ENCODE measurements at regions not wholly inside any gene's neighbourhood (a gene's known extent, or its start where the extent isn't known, plus 50 kb on each side); places are given as distances from the start of the nearest gene placed in this dataset.
"Not testable (repeated sequence)": the region's sequence is repeated elsewhere in the genome, so short reads cannot be mapped to it uniquely, and the experiment has no call there.

DNA sequence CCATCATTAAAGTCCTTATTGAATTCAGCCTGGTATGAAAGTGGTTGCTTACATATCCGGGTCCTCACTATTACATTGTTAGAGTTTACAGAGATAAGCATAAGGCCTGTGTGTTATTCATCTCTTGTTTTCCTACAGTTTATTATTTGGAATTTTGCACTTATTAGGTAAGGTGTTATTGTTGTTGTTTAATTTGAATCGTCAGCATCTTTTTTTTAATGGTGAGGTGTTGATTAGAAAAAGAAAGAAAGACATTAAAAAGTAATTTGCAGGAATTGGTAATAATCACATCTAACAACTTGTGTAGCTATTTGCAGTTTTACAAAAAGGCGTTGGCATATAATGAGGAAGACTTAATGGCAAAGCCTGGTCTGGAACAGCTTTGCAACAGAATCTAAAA is 158.6 kb downstream of the SAMD5 start:
- no peak for DNase-seq (ENCODE audit: low read depth in 3 of 3)

DNA sequence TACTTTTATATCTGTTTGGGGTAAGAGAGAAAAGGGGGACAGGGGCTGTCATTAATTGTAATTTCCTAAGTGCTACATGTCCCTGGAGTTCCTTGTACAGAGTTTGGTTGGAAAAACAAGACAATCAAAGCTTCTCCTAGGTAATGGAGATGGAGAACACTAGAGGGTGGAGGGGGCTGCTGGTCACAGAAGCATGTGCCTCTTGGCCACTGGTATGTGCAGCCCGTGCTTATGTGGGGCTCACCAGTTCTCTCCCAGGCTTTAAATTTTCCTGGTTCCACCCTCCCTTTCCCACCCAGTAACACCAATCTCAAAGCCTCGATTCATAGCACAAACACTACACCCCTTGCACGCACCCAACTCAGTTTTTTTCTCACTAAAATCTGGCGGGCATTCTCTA is 165.6 kb downstream of the SAMD5 start:
- no peak for DNase-seq (ENCODE audit: low read depth in 3 of 3)

DNA sequence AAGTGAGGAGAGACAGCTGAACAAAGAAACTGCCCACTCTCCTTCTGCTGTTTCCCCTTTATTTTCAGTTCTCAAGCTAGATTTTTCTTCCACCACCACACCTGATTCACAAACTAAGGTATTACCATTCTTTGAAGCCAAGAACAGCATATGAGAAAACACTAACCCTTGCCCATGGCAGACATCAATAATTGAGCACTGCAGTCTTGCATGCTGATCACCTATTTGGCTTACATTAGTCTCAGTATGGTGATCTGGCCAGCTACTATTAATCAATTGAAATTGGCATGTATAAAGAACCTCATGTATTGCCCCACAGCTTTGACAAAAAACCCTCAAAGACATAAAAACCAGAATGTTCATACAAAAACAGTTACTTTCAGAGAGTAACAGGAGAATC is 166.3 kb downstream of the SAMD5 start:
- no peak for DNase-seq (ENCODE audit: low read depth in 3 of 3)

DNA sequence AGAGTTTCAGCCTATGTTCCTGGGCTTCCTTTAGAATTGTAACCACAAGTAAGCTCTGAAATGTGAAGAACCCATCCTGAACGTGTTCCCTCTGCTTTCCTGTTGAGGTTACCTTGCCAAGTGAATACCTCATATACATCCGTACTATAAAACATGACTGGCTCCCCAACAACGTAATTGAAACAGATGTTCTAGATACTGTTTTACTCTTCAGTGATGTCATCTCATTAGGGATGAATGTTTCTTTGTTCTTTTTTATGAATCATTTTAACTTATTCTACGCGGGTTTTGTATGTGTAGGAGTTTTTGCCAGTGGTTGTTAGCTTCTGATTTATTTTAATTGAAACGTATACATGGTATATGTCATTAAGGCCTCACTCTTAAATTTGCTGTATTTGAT is 166.8 kb downstream of the SAMD5 start:
- no peak for DNase-seq (ENCODE audit: low read depth in 3 of 3)

DNA sequence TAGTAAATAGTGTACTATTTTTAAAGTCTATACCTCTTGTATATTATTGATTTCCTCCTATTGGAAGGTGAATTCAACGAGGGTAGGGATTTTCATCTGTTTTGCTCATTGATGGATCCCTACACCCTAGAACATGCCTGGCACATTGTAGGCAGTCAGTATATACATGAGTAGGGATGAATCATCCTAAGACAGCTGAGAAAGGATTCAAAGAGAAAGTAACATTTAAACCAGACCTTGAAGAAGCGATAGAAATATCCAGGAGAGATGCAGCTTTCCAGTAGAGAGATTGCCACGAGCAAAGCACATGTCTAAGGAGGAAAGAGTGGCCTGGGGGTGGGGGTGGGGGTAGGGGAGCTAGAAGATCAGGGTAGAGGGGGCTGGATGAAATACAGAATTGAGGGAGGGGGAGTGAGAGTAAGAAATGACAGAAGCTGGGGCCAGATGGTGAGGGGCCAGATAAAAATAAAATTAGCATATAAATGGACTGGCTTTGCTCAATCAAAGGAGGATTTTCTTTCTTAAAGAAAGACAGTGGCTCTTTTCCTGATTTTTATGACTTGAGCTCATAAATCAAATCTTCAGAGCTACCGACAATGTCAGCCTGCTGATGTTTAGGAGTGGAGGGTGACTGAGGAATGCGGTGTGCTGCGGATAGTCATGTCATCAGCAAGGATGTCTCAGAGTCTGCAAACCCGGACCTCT is 168.2 kb downstream of the SAMD5 start:
- DNase-seq (ENCODE audit: low read depth in 3 of 3), result no peak

DNA sequence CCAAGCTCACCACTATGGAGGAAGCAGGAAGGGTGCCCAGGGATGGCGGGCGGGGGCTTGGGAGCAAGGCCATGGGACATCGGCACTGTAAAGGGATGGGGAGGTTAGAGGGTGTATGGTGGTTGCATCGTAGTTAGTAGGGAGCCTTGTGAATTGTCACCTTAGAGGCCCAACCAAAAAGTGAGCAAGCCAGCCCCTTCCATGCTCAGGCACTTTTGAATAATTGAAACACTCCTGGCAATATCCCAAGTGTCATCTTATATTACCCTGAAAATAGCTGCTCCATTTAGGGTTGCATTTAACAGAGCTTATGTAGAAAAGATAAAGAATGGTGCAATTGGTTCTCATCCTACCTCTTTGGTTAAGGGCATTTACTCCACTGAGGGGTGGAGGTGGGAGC is 169.2 kb downstream of the SAMD5 start:
- DNase-seq (ENCODE audit: low read depth in 3 of 3), result no peak

DNA sequence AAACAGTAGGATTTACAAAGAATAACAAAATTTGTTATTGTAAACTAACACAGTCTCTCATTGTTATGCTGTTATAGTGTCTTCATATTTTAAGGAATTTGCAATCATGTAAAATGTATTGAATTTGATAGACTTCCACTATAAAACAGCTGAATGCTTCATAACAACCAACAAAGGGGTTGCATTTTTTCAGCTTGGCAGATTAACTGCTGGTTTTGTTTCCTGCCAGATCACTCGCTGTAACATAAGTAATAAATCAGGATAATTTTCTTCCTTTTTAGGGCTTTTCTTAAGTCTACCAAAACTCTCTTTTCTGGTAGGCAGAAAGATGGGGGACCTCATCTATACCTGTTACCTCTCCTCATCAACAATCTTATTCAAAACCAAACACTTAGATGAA is 169.8 kb downstream of the SAMD5 start:
- DNase-seq (ENCODE audit: low read depth in 3 of 3), result no peak

DNA sequence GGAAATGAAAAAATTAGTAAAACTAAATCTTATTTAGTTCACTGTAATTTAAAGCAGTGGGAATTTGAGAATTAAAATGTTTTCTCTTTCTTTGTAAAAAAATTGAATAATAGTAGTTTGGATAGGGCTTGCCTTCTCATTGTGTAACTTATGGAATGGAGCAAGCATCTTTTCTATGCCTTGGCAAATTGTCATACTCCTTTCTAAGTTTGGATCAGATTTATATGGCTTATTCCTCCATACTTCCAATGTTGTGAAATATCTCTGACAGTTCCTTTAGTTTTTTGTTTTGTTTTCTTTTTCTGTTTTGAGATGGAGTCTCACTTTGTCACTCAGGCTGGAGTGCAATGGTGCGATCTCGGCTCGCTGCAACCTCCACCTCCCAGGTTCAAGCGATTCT is 176.4 kb downstream of the SAMD5 start:
- DNase-seq (ENCODE audit: low read depth in 3 of 3), result no peak

DNA sequence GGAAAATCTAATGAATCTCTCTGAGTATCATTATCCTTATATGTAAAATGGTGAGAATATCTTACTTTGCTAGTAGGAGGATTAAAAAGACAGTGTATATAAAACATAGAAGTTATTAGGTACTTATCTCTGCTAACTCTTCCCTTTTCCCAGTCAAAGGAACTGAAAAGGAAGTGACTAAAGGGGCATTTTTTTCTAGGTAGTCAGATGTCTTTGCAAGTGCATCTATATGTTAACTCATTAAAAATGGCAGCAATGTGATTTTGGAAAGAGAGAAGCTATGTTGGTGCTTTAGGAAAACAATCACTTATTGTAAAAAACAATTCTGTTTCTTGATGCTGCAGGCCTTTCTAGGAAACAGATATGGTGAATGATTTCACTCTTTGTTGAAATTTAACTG is 180.9 kb downstream of the SAMD5 start:
- DNase-seq (ENCODE audit: low read depth in 3 of 3), result no peak

DNA sequence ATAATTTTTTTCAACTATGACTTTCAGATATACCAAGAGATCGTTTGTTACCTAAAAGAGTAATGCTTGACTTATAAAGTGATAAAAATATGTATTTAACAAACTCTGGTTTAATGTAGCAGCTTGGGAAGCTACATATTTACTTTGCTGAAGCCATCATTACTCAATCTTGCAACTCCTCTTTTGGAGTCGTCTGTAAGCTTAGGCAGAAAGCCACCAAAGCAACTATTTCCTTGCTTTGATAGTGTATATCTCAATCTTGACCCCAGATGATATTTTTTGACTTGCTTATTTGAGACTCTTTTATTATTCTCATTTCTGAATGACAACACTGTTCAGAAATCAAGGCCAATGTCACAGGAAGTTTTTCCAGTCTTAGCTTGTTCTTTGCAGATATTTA is 183.0 kb downstream of the SAMD5 start:
- DNase-seq (ENCODE audit: low read depth in 3 of 3), result no peak

DNA sequence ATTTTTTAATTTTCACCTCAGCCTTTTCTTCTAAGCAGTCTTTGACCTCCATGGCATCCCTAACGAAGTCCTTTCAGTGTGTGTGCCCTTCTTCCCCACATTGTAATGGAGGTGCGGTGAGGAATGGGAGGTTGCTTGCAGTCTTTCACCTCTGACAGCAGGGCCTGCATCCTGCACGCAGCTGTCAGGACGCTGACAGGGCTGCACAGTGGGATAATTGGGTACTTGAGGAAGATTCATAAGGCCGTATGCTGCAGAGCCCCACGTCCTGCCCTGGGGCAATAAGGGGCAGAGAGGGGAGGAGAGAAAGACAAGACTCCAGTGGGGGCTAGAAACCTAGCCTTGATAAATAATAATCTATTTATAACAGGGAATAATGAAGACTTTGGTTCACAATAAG is 184.7 kb downstream of the SAMD5 start:
- DNase-seq (ENCODE audit: low read depth in 3 of 3), result no peak

DNA sequence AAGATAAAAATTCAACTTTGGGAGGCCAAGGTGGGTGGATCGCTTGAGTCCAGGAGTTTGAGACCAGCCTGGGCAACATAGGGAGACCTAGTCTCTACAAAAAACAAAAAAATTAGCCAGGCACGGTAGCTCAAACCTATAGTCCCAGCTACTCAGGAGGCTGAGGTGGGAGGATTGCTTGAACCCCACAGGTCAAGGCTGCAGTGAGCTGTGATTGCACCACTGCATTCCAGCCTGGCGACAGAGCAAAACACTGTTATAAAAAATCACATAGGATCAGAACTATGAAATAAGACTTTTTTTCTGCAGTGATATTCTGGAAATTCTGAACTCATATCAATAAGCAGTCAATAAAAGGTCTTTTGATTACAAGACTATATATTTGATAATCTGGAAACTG is 186.1 kb downstream of the SAMD5 start:
- DNase-seq (ENCODE audit: low read depth in 3 of 3), result not testable (repeated sequence)

DNA sequence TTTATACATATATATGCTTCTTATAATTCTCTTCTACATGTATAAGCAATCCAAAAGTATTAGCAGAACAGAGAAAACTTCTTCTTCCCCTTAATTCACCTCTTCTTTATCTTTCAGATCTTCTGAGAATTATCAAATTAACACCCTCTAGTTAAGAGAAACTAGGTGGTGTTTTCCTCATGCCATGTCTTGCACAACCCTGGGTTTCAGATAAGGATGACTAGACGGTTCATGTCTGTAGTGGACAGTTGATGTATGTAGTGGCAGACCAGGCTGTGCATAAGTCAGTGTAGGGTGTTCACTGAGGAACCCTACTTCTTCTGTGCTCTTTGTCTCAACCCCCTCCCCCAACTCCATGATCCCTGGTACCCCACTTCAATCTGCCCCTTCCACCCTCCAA is 187.3 kb downstream of the SAMD5 start:
- DNase-seq (ENCODE audit: low read depth in 3 of 3), result no peak

DNA sequence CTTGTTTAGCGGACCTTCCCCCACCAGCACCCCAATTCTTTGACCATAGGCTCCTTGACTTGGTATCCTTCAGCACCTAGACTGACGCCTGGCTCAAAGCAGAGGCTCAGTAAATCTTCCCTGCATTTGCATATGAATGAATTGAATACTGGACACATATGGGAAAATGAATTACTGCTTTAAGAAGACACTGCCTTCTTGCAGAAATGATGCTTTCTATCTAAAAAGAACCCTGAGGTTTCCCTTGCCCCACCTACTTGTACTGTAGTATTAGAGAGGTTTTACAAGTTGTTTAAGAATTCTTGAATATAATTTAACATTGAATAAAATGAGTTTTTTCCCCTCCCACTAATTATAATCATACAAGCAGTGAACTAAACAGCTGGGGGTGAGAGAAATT is 190.7 kb downstream of the SAMD5 start:
- DNase-seq (ENCODE audit: low read depth in 3 of 3), result no peak

DNA sequence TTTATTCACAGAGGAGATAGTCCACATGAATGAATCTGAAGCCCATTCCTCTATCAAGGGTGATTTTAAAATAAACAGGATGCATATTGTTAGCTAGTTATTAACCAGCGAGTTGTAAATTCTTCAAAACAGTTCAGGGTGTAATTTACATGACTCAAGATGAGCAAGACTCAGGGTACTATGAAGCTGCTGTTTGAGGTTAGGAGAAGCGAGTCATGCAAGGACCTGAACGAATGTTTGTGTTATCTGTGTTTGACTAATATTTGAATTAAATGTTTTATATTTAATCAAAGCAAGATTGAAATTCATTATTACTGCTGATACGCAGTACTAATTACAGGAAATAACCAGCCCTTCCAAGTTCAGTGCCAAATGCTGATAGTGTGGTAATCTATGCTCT is 191.1 kb downstream of the SAMD5 start:
- DNase-seq (ENCODE audit: low read depth in 3 of 3), result no peak

DNA sequence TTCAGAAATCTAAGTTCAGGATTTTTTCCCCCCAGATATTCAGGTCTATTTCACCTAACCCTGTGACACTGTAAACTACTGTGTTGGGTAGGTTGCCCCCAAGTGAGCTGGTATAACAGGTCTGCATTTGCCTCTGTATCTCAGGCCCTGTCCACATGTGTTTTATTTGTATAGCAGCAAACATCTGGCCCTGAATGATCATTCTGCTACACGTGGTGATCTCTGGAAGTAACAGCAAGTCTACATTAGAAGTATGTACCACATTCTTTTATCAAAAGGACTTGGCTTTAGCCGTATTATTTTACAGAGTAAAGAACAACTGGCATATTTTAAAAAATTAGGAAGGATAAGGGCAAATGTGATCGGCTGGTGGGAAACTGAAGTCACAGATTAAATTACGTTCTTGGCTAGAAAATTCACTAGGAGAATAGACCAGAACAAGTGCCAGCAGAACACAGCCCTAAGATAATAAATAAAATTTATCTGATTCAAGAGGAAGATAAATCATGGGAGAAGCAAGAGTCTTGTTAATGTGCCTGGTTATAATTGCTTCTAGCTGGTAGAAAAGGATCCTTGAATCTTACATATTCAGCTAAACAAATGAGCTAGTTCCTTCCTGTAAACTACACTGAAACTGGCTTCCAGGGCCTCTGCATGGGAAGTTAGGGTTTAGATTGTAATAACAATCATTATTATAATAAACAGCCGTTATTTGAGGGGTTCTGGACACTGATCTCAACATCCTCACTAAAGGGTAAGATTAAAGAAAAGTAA is 192.1 kb downstream of the SAMD5 start:
- DNase-seq (ENCODE audit: low read depth in 3 of 3), result no peak

DNA sequence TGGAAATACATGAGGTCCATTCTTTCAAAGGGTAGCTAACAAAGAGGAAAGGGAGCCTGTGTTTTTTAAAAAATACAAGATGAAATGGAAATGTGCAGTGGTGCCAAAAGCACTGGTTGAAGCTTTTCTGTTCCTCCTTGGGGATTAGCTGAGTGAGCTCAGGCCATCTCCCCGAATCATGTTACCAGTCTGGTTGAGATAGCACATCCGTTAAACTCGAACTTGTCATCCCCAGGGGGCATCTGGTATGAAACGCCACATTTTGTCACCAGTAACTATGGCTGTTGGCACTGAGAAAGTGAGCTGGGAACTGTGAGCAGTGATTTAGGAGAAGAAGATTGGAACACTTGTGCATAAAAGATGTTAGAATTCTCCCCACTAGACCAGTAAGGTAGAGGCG is 196.2 kb downstream of the SAMD5 start:
- DNase-seq (ENCODE audit: low read depth in 3 of 3), result no peak

DNA sequence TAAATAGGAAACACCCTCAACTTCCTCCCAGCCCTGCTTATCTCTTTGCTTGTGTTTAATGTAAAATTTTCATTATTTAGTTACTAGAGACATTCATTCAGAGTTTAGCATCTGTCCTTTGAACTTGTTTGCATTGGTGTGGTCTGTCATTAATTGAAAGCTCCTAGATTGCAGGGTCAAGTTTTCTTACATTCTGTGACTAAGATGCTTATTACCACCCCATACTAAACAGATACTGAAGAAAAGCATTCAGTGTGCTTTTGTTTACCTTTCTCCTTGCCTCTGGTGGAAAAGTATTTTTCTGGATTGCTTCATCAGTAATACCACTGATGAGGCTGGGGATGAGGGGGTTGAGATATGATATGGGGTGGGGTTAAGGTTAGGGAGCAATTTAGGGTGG is 199.0 kb downstream of the SAMD5 start:
- no peak for DNase-seq (ENCODE audit: low read depth in 3 of 3)

DNA sequence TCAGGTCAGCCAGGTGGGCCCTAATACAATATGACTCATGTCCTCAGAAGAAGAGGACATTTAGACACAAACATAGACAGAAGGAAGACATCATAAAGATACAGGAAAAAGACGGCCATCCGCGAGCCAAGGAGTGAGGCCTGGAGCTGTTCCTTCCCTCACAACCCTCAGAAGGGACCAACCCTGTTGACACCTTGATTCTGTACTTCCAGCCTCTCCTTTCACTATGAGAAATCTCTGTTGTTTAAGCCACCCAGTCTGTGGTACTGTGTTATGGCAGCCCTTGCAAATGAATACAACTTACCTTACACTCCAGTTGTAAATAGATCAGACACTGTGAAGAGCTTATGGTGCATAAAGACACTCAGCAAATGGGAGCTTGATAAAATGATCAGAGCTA is 199.7 kb downstream of the SAMD5 start:
- no peak for DNase-seq (ENCODE audit: low read depth in 3 of 3)

DNA sequence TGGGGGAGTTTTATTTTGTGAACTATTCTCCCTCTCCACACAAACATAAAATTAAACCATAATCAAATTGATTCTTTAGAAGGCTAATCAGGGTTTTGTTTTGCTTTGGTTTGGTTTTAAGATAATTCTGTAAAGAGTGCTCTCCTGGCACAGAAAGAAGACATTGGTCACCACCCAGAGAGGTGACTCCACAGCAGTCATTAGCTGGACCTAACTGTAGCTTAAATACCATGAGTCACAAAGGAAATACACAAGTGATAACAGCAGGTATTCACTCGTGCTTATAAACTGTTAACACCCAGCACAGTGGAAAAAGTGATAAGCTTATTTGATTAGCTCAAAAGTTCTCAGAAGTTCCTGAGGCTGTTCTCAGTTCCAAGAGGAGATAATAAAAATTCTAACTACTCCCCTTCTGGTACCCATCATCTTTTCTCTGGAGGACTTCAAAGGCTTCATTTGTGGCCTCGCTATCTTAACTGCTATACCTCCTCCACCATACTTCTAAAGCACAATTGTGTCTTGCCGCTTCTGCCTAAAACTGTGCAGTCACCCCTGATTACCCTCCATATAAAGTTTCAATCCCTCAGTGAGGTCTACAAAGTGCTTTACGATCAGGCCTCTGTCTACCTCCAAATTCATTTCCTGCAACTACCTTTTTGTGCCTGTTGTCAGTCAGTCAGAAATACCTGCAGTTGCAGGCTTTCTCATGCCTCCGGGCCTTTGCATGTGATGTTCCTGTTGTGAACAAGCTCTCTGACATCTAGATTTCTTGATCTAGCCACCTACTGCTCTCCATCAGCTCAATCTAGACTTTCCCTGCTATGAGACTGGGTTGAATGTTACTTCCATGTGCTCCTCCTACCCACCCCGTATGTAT is 201.1 kb downstream of the SAMD5 start:
- no peak for DNase-seq (ENCODE audit: low read depth in 3 of 3)

DNA sequence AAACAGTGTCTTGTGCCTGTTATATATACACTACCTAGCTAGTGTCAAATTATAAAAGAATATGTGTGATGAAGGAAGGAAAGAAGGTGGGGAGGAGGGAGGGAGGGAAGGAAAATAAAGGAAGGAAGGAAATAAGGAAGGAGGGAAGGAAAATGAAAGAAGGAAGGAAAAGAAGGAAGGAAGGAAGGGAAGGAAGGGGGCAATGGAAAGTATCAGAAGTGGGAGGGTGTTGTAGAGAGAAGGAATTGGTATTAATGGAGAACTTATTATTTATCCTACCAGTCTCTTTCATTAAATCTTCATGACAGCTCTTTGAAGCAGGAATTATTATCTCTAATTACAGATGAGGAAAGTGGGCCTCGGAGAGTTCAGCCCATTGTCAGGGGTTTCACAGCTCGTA is 202.4 kb downstream of the SAMD5 start:
- DNase-seq (ENCODE audit: low read depth in 3 of 3), result no peak

DNA sequence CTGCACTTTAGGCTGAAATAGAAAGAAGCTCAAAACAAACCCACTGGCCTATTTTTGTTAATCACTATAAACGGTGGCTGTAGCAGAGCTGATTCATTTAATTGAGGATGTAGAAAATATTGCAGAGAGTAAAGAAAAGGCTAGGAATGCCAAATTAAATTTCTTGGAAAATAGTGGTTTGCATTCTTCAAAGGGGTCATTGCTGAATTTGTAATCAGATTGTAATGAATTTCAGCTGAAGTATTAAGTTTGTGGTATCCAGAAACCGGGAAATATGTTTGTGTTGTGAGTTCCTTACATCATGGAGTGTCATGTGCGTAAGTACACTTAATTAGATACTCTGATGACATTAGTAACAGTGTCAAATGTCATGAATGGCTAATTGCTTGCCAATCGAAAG is 203.0 kb downstream of the SAMD5 start:
- no peak for DNase-seq (ENCODE audit: low read depth in 3 of 3)

DNA sequence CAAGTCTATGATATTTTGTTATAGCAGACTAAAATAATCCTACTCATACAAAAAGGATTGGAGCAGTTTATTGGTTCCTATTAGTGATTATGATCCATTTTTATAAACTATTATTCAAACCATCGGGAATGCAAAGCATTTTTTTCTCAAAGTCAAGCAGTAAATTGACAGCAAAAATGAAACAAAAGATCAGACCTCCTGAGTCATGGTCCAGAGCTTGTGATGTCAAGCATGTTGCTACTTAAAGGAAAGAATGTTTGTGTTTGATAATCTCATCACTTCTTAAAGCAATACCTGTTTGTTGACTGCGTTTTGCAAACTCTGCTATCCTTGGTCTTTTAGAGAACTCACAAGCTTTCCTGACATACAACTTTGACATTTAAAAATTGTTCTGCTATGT is 204.4 kb downstream of the SAMD5 start:
- no peak for DNase-seq (ENCODE audit: low read depth in 3 of 3)
